DND-41 (cell line): ENCODE measurements at regions not wholly inside any gene's neighbourhood (a gene's known extent, or its start where the extent isn't known, plus 50 kb on each side); places are given as distances from the start of the nearest gene placed in this dataset.

Experiments
- ATAC-seq: fragments of 200-7000 bp; cut with Tn5 transposase; 3 replicates; pipeline ENCODE4 v1.9.1; 2021; ENCODE audit warnings: low read depth; ENCODE audit not compliant: insufficient read depth
- DNase-seq: peaks from one replicate; pipeline ENCODE4 v3.0.0-alpha.2; 2020
- H2AFZ ChIP-seq: 2 replicates; pipeline ENCODE4 v1.6.0; 2012; ENCODE audit warnings: low read depth, low read length
- H3K27ac ChIP-seq: 2 replicates; pipeline ENCODE4 v1.5.1; 2012; ENCODE audit warnings: low read length, inconsistent platforms
- H3K27me3 ChIP-seq: fragments of 200-600 bp; sonication (generic); 2 replicates; pipeline ENCODE4 v1.6.0; 2012; ENCODE audit warnings: low read length, mild to moderate bottlenecking, inconsistent platforms; ENCODE audit not compliant: insufficient read depth, poor library complexity
- H3K36me3 ChIP-seq: 2 replicates; pipeline ENCODE4 v1.5.1; 2012; ENCODE audit warnings: low read length, inconsistent platforms; ENCODE audit not compliant: insufficient read depth
- H3K4me1 ChIP-seq: 2 replicates; pipeline ENCODE4 v1.5.1; 2012; ENCODE audit warnings: mild to moderate bottlenecking, low read length; ENCODE audit not compliant: insufficient read depth
- H3K4me2 ChIP-seq: 2 replicates; pipeline ENCODE4 v1.6.0; 2012; ENCODE audit warnings: mild to moderate bottlenecking, moderate library complexity, low read length, inconsistent platforms; ENCODE audit not compliant: insufficient read depth
- H3K4me3 ChIP-seq, 2 experiments: fragments of 200-600 bp in 1 of 2; shearing (Covaris generic) in 1 of 2; 2 replicates each; pipeline ENCODE4 v1.5.1; 2012 to 2016; ENCODE audit warnings: inconsistent platforms in 2 of 2, low read length in 2 of 2, mild to moderate bottlenecking in 2 of 2, low read depth in 1 of 2, moderate library complexity in 1 of 2
- H3K79me2 ChIP-seq: 2 replicates; pipeline ENCODE4 v1.6.0; 2012; ENCODE audit warnings: low read length, inconsistent platforms; ENCODE audit not compliant: insufficient read depth
- H3K9ac ChIP-seq: 2 replicates; pipeline ENCODE4 v1.6.0; 2012; ENCODE audit warnings: low read depth, mild to moderate bottlenecking, inconsistent platforms, low read length, moderate library complexity
- H3K9me3 ChIP-seq: 2 replicates; pipeline ENCODE4 v1.5.1; 2012; ENCODE audit warnings: low read length, moderate library complexity, mild to moderate bottlenecking, inconsistent platforms; ENCODE audit not compliant: insufficient read depth, severe bottlenecking
- H4K20me1 ChIP-seq: 2 replicates; pipeline ENCODE4 v1.6.0; 2012; ENCODE audit warnings: low read length; ENCODE audit not compliant: insufficient read depth
- CTCF ChIP-seq: IDR thresholded peaks from 2 replicates; pipeline ENCODE4 v1.5.1; 2012; ENCODE audit warnings: borderline replicate concordance, low read length, moderate library complexity, mild to moderate bottlenecking; ENCODE audit not compliant: poor library complexity, severe bottlenecking; ENCODE audit errors: extremely low read depth
- EZH2 ChIP-seq: IDR thresholded peaks from 3 replicates; pipeline ENCODE4 v1.6.1; 2012; ENCODE audit warnings: borderline replicate concordance, low read depth, mild to moderate bottlenecking, moderate library complexity, low read length, inconsistent platforms; ENCODE audit not compliant: severe bottlenecking

- Histone ChIP-seq H3K36me3 (no peaks in the 10 kb centered on the region), H4K20me1 (no peaks in the 10 kb centered on the region), H3K79me2 (no peaks in the 10 kb centered on the region), H3K9ac (no peak overlapping the region), H3K4me2 (no peak overlapping the region), H3K27me3 (no peaks in the 10 kb centered on the region), H3K27ac (no peak overlapping the region), H3K4me3 (no peak overlapping the region), H3K4me1 (no peaks in the 10 kb centered on the region), H3K9me3 (no peaks in the 10 kb centered on the region), H2AFZ (no peak overlapping the region)
- DNase-seq (no peak), ATAC-seq (no peak)
- TF ChIP-seq EZH2 (no peak), CTCF (no peak)
Observed at GRCh38 chr9:118786877-118787276, 582.4 kb downstream of the BRINP1 start.

- Histone ChIP-seq H3K4me3 (no peak overlapping the region), H3K9ac (no peak overlapping the region), H3K27me3 (no peaks in the 10 kb centered on the region), H2AFZ (no peak overlapping the region), H3K79me2 (no peaks in the 10 kb centered on the region), H3K4me1 (no peaks in the 10 kb centered on the region), H3K36me3 (no peaks in the 10 kb centered on the region), H3K27ac (no peak overlapping the region), H4K20me1 (no peaks in the 10 kb centered on the region), H3K9me3 (no peaks in the 10 kb centered on the region), H3K4me2 (no peak overlapping the region)
- DNase-seq (no peak), ATAC-seq (no peak)
- no peak for TF ChIP-seq CTCF
- TF ChIP-seq EZH2 = no peak
Observed at GRCh38 chr9:118809160-118809625, 560.0 kb downstream of the BRINP1 start.

GRCh38 chr9:118829334-118829733 is 539.9 kb downstream of the BRINP1 start:
- Histone ChIP-seq H3K36me3 (no peaks in the 10 kb centered on the region), H3K4me2 (no peak overlapping the region), H4K20me1 (no peaks in the 10 kb centered on the region), H3K27me3 (no peaks in the 10 kb centered on the region), H3K4me3 (no peak overlapping the region), H2AFZ (no peak overlapping the region), H3K79me2 (no peaks in the 10 kb centered on the region), H3K9ac (no peak overlapping the region), H3K9me3 (no peaks in the 10 kb centered on the region), H3K4me1 (no peaks in the 10 kb centered on the region), H3K27ac (no peak overlapping the region)
- ATAC-seq (no peak), DNase-seq (no peak)
- TF ChIP-seq EZH2 = no peak
- no peak for TF ChIP-seq CTCF

- ATAC-seq = no peak
- no peak for TF ChIP-seq EZH2
Observed at GRCh38 chr9:118832371-118832770, 536.9 kb downstream of the BRINP1 start.

More at GRCh38 chr9:118832371-118832770, 536.9 kb downstream of the BRINP1 start:
- Histone ChIP-seq H4K20me1 (no peaks in the 10 kb centered on the region), H3K27me3 (no peaks in the 10 kb centered on the region), H3K9me3 (no peaks in the 10 kb centered on the region), H3K27ac (no peak overlapping the region), H3K4me1 (no peaks in the 10 kb centered on the region), H3K4me2 (no peak overlapping the region), H2AFZ (no peak overlapping the region), H3K79me2 (no peaks in the 10 kb centered on the region), H3K36me3 (no peaks in the 10 kb centered on the region), H3K4me3 (no peak overlapping the region), H3K9ac (no peak overlapping the region)
- DNase-seq = no peak
